Tibial nerve (tissue), 4 donors: ENCODE measurements at regions not wholly inside any gene's neighbourhood (a gene's known extent, or its start where the extent isn't known, plus 50 kb on each side); places are given as distances from the start of the nearest gene placed in this dataset.
"Not testable (repeated sequence)": the region's sequence is repeated elsewhere in the genome, so short reads cannot be mapped to it uniquely, and the experiment has no call there.

Source experiments
- DNase-seq, 2 donors: peaks; one replicate each; pipeline ENCODE4 v3.0.0-alpha.2; 2019; ENCODE audit warnings: low spot score in 2 of 2
- H3K27ac ChIP-seq, 4 donors: fragments of 200-600 bp; sonication (generic) in 3 of 4; one replicate each; pipeline ENCODE4 v1.5.1; 2017 to 2019; ENCODE audit warnings: mild to moderate bottlenecking in 1 of 4
- H3K27me3 ChIP-seq, 2 donors: fragments of 200-600 bp; sonication (generic) in 1 of 2; one replicate each; pipeline versions ENCODE4 v1.5.1 to v1.6.0; 2017 to 2019
- H3K36me3 ChIP-seq, 3 donors: fragments of 200-600 bp; sonication (generic); one replicate each; pipeline ENCODE4 v1.5.1; 2018 to 2019
- H3K4me1 ChIP-seq, 4 donors: fragments of 200-600 bp; sonication (generic) in 3 of 4; one replicate each; pipeline ENCODE4 v1.5.1; 2017 to 2019
- H3K4me3 ChIP-seq, 4 donors: fragments of 200-600 bp; sonication (generic) in 3 of 4; one replicate each; pipeline ENCODE4 v1.5.1; 2017 to 2019; ENCODE audit warnings: mild to moderate bottlenecking in 1 of 4, moderate library complexity in 1 of 4
- H3K9me3 ChIP-seq, 4 donors: fragments of 200-600 bp; sonication (generic) in 3 of 4; one replicate each; pipeline ENCODE4 v1.5.1; 2017 to 2019
- EP300 ChIP-seq, 2 donors: sonication (generic); formaldehyde crosslinking; IDR thresholded peaks; one replicate each; pipeline ENCODE4 v1.6.1; 2017; ENCODE audit warnings: antibody characterized with exemption in 2 of 2, mild to moderate bottlenecking in 1 of 2
- POLR2A ChIP-seq, 2 donors: fragments of 450-650 bp; IDR thresholded peaks; one replicate each; pipeline ENCODE4 v1.6.1; 2017; ENCODE audit warnings: antibody characterized with exemption in 2 of 2, mild to moderate bottlenecking in 2 of 2, moderate library complexity in 2 of 2
- WGBS, 2 donors: methylation state at CpG; one replicate each; pipeline ENCODE4 v1.1.5; 2018; 5-methylcytosine and 5-hydroxymethylcytosine counted together
- TF ChIP-seq, protein P1 (sequence below), 5 experiments: fragments of 200-600 bp in 3 of 5; fragments of 450-650 bp in 2 of 5; sonication (generic) in 3 of 5; IDR thresholded peaks; one replicate each; pipeline ENCODE4 v1.5.1; 2016 to 2019; ENCODE audit warnings: antibody characterized with exemption in 5 of 5, mild to moderate bottlenecking in 3 of 5, moderate library complexity in 2 of 5

DNA sequence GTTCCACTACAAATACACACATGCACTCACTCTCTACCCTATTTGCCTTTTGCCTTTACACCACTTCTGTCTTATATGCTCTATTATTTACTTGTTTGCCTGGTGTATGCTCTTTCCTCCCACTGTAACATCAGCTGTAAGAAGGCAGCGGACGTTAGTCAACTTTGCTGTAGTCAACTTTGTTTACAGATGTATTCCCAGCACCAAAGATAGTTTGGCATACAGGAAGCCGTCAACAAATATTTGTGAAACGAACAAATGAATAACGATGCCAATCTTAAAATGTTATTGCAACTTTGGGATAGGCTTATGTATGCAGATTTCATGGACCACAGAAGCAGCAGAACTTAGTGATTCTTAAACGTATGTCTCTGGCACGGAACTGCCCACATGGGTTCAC, 138.3 kb upstream of the GALNT2 start:
- Histone ChIP-seq H3K9me3 (no peaks in the 10 kb centered on the region), H3K36me3 (no peaks in the 10 kb centered on the region), H3K27ac (no peak overlapping the region), H3K4me3 (no peak overlapping the region), H3K4me1 (no peaks in the 10 kb centered on the region), H3K27me3 (no peaks in the 10 kb centered on the region)
- WGBS, 2 donors: 87% methylated on average over 7 of the region's 7 CpGs
- DNase-seq: no peak
- TF ChIP-seq, protein P1, sequence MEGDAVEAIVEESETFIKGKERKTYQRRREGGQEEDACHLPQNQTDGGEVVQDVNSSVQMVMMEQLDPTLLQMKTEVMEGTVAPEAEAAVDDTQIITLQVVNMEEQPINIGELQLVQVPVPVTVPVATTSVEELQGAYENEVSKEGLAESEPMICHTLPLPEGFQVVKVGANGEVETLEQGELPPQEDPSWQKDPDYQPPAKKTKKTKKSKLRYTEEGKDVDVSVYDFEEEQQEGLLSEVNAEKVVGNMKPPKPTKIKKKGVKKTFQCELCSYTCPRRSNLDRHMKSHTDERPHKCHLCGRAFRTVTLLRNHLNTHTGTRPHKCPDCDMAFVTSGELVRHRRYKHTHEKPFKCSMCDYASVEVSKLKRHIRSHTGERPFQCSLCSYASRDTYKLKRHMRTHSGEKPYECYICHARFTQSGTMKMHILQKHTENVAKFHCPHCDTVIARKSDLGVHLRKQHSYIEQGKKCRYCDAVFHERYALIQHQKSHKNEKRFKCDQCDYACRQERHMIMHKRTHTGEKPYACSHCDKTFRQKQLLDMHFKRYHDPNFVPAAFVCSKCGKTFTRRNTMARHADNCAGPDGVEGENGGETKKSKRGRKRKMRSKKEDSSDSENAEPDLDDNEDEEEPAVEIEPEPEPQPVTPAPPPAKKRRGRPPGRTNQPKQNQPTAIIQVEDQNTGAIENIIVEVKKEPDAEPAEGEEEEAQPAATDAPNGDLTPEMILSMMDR (IDR thresholded peaks at IDR 0.05): no peak
- TF ChIP-seq EP300 (IDR thresholded peaks at IDR 0.05): no peak
- TF ChIP-seq POLR2A (IDR thresholded peaks at IDR 0.05): no peak

DNA sequence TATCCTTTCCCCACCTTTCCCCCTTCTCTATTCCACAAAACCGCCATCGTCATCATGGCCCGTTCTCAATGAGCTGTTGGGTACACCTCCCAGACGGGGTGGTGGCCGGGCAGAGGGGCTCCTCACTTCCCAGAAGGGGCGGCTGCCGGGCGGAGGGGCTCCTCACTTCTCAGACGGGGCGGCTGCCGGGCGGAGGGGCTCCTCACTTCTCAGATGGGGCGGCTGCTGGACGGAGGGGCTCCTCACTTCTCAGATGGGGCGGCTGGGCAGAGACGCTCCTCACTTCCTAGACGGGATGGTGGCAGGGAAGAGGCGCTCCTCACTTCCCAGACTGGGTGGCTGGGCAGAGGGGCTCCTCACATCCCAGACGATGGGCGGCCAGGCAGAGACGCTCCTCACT, 135.3 kb upstream of the GALNT2 start:
- H3K9me3 ChIP-seq, H3K4me1 ChIP-seq, H3K27me3 ChIP-seq, H3K4me3 ChIP-seq, DNase-seq, H3K27ac ChIP-seq, H3K36me3 ChIP-seq: not testable (repeated sequence)
- 96% methylated on average over 14 to 21 of the region's 21 CpGs for WGBS, 2 donors

DNA sequence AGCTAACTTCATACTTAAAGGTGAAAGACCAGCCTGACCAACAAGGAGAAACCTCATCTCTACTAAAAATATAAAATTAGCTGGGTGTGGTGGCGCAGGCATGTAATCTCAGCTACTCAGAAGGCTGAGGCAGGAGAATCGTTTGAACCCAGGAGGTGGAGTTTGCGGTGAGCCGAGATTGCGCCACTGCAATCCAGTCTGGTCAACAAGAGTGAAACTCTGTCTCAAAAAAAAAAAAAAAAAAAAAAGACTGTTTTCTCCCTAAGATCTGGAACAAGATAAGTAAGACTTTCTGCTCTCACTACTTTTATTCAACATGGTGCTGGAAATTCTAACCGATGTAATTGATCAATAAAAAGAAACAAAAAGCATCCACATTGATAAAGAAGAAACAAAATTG, 131.9 kb upstream of the GALNT2 start:
- not testable (repeated sequence) for H3K36me3 ChIP-seq, H3K4me3 ChIP-seq, DNase-seq, H3K27ac ChIP-seq, H3K4me1 ChIP-seq, H3K9me3 ChIP-seq, H3K27me3 ChIP-seq
- WGBS, 2 donors: 86 to 87% methylated on average over 6 of the region's 6 CpGs

DNA sequence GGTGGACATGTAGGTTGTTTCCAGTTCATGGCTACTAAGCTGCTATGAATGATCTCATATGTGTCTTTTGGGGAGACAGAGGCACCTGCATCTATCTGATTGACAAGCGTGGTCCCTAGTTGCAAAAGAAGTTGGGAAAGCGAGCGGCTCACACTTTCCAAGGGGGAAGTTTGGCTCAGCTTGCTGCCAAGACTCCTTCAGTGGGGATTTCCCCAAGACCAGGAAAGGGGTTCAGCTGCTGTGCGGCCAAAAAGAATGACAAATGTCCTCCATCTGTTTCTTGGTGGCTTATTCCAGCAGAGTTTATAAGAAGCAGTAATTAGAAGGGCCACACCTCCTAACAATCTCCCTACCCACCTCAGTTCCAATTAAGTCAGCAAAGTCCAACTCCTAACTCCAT, 128.5 kb upstream of the GALNT2 start:
- DNase-seq: no peak
- no peaks in the 10 kb centered on the region for H3K36me3 ChIP-seq
- 76 to 82% methylated on average over 4 of the region's 4 CpGs for WGBS, 2 donors
- H3K4me3 ChIP-seq: no peak overlapping the region
- H3K27me3 ChIP-seq: no peaks in the 10 kb centered on the region
- H3K4me1 ChIP-seq: peaks cover 0 to 4% (median 0%) of the 10 kb centered on the region in 4 donors
- TF ChIP-seq POLR2A (IDR thresholded peaks at IDR 0.05) (no peak), EP300 (IDR thresholded peaks at IDR 0.05) (no peak)
- TF ChIP-seq, protein P1 (IDR thresholded peaks at IDR 0.05): no peak
- H3K9me3 ChIP-seq: no peaks in the 10 kb centered on the region
- H3K27ac ChIP-seq: no peak overlapping the region

DNA sequence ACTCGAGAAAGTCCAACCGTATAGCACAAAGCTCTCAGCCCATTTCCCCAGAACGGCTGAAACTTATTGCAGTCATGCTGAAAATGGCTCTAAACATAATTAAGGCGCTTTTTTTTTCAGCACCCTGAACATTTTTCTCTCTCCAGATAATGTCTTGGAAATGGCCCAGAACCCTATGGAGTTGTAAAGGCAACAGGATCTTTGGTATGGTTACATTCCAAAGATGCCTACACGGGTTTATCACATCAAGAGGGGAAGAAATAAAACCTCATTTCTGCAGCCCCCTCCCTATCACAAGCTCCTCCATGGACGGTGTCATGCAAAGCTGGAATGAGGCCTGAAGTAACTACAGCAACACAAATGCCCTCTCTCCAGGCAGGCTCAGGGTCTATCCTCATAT, 126.4 kb upstream of the GALNT2 start:
- no peak overlapping the region for H3K4me3 ChIP-seq
- TF ChIP-seq, protein P1 (IDR thresholded peaks at IDR 0.05): no peak
- TF ChIP-seq EP300 (IDR thresholded peaks at IDR 0.05): no peak
- no peak for TF ChIP-seq POLR2A (IDR thresholded peaks at IDR 0.05)
- H3K27me3 ChIP-seq: no peaks in the 10 kb centered on the region
- DNase-seq: no peak
- no peaks in the 10 kb centered on the region for H3K9me3 ChIP-seq
- H3K27ac ChIP-seq: no peak overlapping the region
- 41 to 45% methylated on average over 6 of the region's 6 CpGs for WGBS, 2 donors
- no peaks in the 10 kb centered on the region for H3K36me3 ChIP-seq
- H3K4me1 ChIP-seq: peaks cover 0 to 4% (median 0%) of the 10 kb centered on the region in 4 donors

DNA sequence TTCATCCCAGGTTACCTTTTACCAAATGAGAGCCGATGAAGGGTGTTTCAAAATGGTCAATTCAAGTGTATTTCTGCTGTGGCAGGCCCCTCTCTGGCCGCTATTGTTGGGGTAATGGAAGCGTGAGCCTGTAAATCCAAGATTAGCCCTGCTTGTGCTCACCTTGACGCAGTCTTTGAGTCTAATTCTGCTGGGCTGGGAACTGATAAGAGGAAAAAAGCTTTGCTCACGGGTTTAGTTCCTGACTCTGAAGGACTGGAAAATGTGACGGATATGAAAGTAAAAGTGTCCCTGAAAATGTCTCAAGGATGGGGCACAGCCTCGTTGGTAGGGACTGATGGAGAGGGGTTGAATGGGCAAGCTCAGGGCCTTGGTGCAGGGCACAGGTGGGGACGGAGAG, 125.9 kb upstream of the GALNT2 start:
- no peak overlapping the region for H3K4me3 ChIP-seq
- no peaks in the 10 kb centered on the region for H3K9me3 ChIP-seq
- H3K36me3 ChIP-seq: no peaks in the 10 kb centered on the region
- H3K27ac ChIP-seq: no peak overlapping the region
- DNase-seq: no peak
- WGBS, 2 donors: 86 to 91% methylated on average over 8 of the region's 8 CpGs
- TF ChIP-seq, protein P1 (IDR thresholded peaks at IDR 0.05): no peak
- TF ChIP-seq POLR2A (IDR thresholded peaks at IDR 0.05) (no peak), EP300 (IDR thresholded peaks at IDR 0.05) (no peak)
- H3K27me3 ChIP-seq: no peaks in the 10 kb centered on the region
- H3K4me1 ChIP-seq: peaks cover 0 to 4% (median 0%) of the 10 kb centered on the region in 4 donors
